HEK293 (cell line): ENCODE measurements at regions not wholly inside any gene's neighbourhood (a gene's known extent, or its start where the extent isn't known, plus 50 kb on each side); places are given as distances from the start of the nearest gene placed in this dataset.

Experiments used
- CTCF ChIA-PET: fragments of 350-600 bp; formaldehyde crosslinking; extraction: SDS; loops from one replicate; lab custom pipeline; 2021; ENCODE audit warnings: antibody characterized with exemption; lab: Yijun Ruan, JAX
- POLR2A ChIA-PET: fragments of 300-600 bp; formaldehyde crosslinking; extraction: SDS; loops from one replicate; lab custom pipeline; 2020; ENCODE audit warnings: antibody characterized with exemption, inconsistent platforms; lab: Yijun Ruan, JAX
- H3K27ac ChIP-seq: fragments of 200-500 bp; sonication (Bioruptor generic); 2 replicates; pipeline ENCODE4 v1.5.1; 2014; ENCODE audit warnings: low read depth, low read length, control low read depth, inconsistent platforms; ENCODE audit errors: extremely low read depth
- H3K36me3 ChIP-seq, 2 experiments: fragments of 200-500 bp in 1 of 2; sonication (Bioruptor generic) in 1 of 2; 1 replicate in 1 of 2; 2 replicates in 1 of 2; pipeline ENCODE4 v1.5.1; 2014 to 2017; ENCODE audit warnings: inconsistent platforms in 2 of 2, low read length in 2 of 2; ENCODE audit not compliant: control insufficient read depth in 2 of 2, insufficient read depth in 1 of 2
- H3K4me1 ChIP-seq: fragments of 200-500 bp; sonication (Bioruptor generic); 2 replicates; pipeline ENCODE4 v1.5.1; 2014; ENCODE audit warnings: mild to moderate bottlenecking, low read length, inconsistent platforms; ENCODE audit not compliant: control insufficient read depth, insufficient read depth
- H3K4me3 ChIP-seq: 2 replicates; pipeline ENCODE4 v1.5.1; 2011; ENCODE audit warnings: low read depth, mild to moderate bottlenecking, control low read depth, low read length, moderate library complexity
- H3K9me3 ChIP-seq: fragments of 200-500 bp; sonication (Bioruptor generic); 2 replicates; pipeline ENCODE4 v1.5.1; 2014; ENCODE audit warnings: low read depth, low read length, inconsistent platforms; ENCODE audit not compliant: control insufficient read depth, insufficient read depth
- GLI4 ChIP-seq: fragments of 450-650 bp; formaldehyde crosslinking; IDR thresholded peaks from 2 replicates; pipeline ENCODE4 v1.5.1; 2016; ENCODE audit warnings: missing biosample characterization, missing genetic modification characterization
- GLIS1 ChIP-seq: fragments of 450-650 bp; formaldehyde crosslinking; IDR thresholded peaks from 2 replicates; pipeline ENCODE4 v1.5.1; 2016; ENCODE audit warnings: missing biosample characterization, missing genetic modification characterization
- KLF7 ChIP-seq: fragments of 450-650 bp; formaldehyde crosslinking; IDR thresholded peaks from 2 replicates; pipeline ENCODE4 v1.5.1; 2016; ENCODE audit warnings: missing biosample characterization, missing genetic modification characterization, borderline replicate concordance
- SP7 ChIP-seq: fragments of 450-650 bp; formaldehyde crosslinking; IDR thresholded peaks from 2 replicates; pipeline ENCODE4 v1.5.1; 2016; ENCODE audit warnings: missing biosample characterization, missing genetic modification characterization
- TSHZ1 ChIP-seq: fragments of 450-650 bp; formaldehyde crosslinking; IDR thresholded peaks from 2 replicates; pipeline ENCODE4 v1.5.1; 2016; ENCODE audit warnings: missing biosample characterization, missing genetic modification characterization, borderline replicate concordance
- ZBTB10 ChIP-seq: fragments of 450-650 bp; formaldehyde crosslinking; IDR thresholded peaks from 2 replicates; pipeline ENCODE4 v1.5.1; 2016; ENCODE audit warnings: missing biosample characterization, missing genetic modification characterization
- ZBTB11 ChIP-seq: fragments of 450-650 bp; formaldehyde crosslinking; conservative IDR thresholded peaks from 2 replicates; pipeline ENCODE4 v1.5.1; 2016; ENCODE audit warnings: low read depth, missing biosample characterization, missing genetic modification characterization
- ZBTB44 ChIP-seq: fragments of 450-650 bp; IDR thresholded peaks from 2 replicates; pipeline ENCODE4 v1.5.1; 2018; ENCODE audit warnings: missing biosample characterization, mild to moderate bottlenecking, missing genetic modification characterization
- ZIC2 ChIP-seq: fragments of 450-650 bp; formaldehyde crosslinking; IDR thresholded peaks from 2 replicates; pipeline ENCODE4 v1.5.1; 2016; ENCODE audit warnings: missing biosample characterization, missing genetic modification characterization
- ZNF214 ChIP-seq: fragments of 450-650 bp; formaldehyde crosslinking; IDR thresholded peaks from 2 replicates; pipeline ENCODE4 v1.5.1; 2017; ENCODE audit warnings: missing biosample characterization, mild to moderate bottlenecking, missing genetic modification characterization, borderline replicate concordance
- ZNF362 ChIP-seq: fragments of 450-650 bp; formaldehyde crosslinking; IDR thresholded peaks from 2 replicates; pipeline ENCODE4 v1.5.1; 2016; ENCODE audit warnings: missing biosample characterization, missing genetic modification characterization
- ZNF391 ChIP-seq: fragments of 450-650 bp; formaldehyde crosslinking; IDR thresholded peaks from 2 replicates; pipeline ENCODE4 v1.5.1; 2016; ENCODE audit warnings: low read depth, missing biosample characterization, missing genetic modification characterization, borderline replicate concordance
- ZNF433 ChIP-seq: fragments of 450-650 bp; formaldehyde crosslinking; IDR thresholded peaks from 2 replicates; pipeline ENCODE4 v1.5.1; 2016; ENCODE audit warnings: missing biosample characterization, missing genetic modification characterization, low read depth
- ZNF449 ChIP-seq: fragments of 450-650 bp; formaldehyde crosslinking; IDR thresholded peaks from 2 replicates; pipeline ENCODE4 v1.5.1; 2017; ENCODE audit warnings: missing biosample characterization, mild to moderate bottlenecking, missing genetic modification characterization, moderate library complexity
- ZNF529 ChIP-seq: fragments of 450-650 bp; formaldehyde crosslinking; IDR thresholded peaks from 2 replicates; pipeline ENCODE4 v1.5.1; 2017; ENCODE audit warnings: missing genetic modification characterization, missing biosample characterization; ENCODE audit not compliant: insufficient replicate concordance
- ZNF704 ChIP-seq: fragments of 450-650 bp; formaldehyde crosslinking; IDR thresholded peaks from 2 replicates; pipeline ENCODE4 v1.5.1; 2016; ENCODE audit warnings: missing biosample characterization, missing genetic modification characterization
- ZNF707 ChIP-seq: fragments of 450-650 bp; formaldehyde crosslinking; IDR thresholded peaks from 2 replicates; pipeline ENCODE4 v1.5.1; 2016; ENCODE audit warnings: missing biosample characterization, missing genetic modification characterization

GRCh38 chrX:26789751-26790150 lies 573.8 kb downstream of the MAGEB5 start (continued):
- no peak for TF ChIP-seq ZBTB11 (tag by site-specific recombination)

- H3K4me3 ChIP-seq: no peak overlapping the region
- H3K9me3 ChIP-seq: no peaks in the 10 kb centered on the region; the same call in 1 of the 2 replicates
- TF ChIP-seq ZBTB10: no peak
- no peak for TF ChIP-seq ZNF449 (tag by site-specific recombination)
- no peak for TF ChIP-seq KLF7 (tag by site-specific recombination)
- TF ChIP-seq ZNF362 (tag by site-specific recombination): no peak
- TF ChIP-seq ZNF214 (tag by site-specific recombination): no peak
- TF ChIP-seq GLIS1 (tag by site-specific recombination): no peak
- TF ChIP-seq ZBTB44 (tag by site-specific recombination): no peak
- no peak for TF ChIP-seq ZIC2 (tag by site-specific recombination)
- no peak for TF ChIP-seq ZNF704
- no peak for TF ChIP-seq ZNF433 (tag by site-specific recombination)
- no peak for TF ChIP-seq TSHZ1 (tag by site-specific recombination)
- no peak for TF ChIP-seq GLI4 (tag by site-specific recombination)
- TF ChIP-seq ZNF391 (tag by site-specific recombination): no peak
- TF ChIP-seq ZNF529 (tag by site-specific recombination): no peak
- TF ChIP-seq ZNF707 (tag by site-specific recombination): no peak
- no peak for TF ChIP-seq SP7 (tag by site-specific recombination)
- ChIA-PET CTCF (no interaction called here), POLR2A (no interaction called here)
- no peaks in the 10 kb centered on the region for H3K36me3 ChIP-seq
- no peak overlapping the region for H3K27ac ChIP-seq
- H3K4me1 ChIP-seq: no peaks in the 10 kb centered on the region
Measured at GRCh38 chrX:26788402-26788998, 572.5 kb downstream of the MAGEB5 start.
